ENCODE measurements at regions not wholly inside any gene's neighbourhood (a gene's known extent, or its start where the extent isn't known, plus 50 kb on each side); places are given as distances from the start of the nearest gene placed in this dataset.
"Not testable (repeated sequence)": the region's sequence is repeated elsewhere in the genome, so short reads cannot be mapped to it uniquely, and the experiment has no call there.

DNA sequence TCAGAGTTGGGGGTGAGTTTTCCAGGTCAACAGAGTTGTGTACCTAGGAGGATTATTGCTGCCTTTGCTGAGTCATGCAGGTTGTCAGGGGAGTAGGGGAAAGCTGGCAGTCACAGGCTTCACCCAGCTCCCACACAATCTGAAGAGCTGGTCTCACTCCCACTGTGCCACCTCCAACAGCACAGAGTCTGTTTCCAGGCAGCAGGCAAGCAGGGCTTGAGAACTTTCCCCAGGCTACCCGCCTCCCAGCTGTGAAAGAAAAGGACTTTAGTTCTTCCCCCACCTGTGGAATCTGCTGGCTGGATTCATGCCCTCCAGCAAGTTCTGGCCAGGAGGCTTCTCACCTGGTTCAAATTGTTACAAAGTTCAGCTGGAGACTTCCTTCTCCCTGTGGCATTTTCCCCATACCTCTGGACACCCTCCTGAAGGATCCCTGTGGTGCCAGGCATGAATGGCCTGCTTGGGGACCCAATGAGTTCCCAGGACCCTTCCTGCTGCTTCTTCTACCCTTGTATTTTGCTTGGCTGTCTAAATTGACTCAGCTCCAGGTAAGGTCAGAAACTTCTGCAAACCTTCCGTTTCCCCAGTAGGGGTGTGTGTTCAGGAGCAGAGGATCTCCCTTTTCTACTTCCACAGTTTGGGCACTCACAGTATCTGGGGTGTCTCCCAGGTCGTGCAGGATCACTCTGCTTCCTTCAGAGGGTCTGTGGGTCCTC lies 378.1 kb upstream of the MAN1A1 start:
- no peaks in the 10 kb centered on the region for H3K36me3 ChIP-seq
- intact Hi-C loops (cut with DNase I; ENCODE audit: low total_unique reads) = no loop called here

DNA sequence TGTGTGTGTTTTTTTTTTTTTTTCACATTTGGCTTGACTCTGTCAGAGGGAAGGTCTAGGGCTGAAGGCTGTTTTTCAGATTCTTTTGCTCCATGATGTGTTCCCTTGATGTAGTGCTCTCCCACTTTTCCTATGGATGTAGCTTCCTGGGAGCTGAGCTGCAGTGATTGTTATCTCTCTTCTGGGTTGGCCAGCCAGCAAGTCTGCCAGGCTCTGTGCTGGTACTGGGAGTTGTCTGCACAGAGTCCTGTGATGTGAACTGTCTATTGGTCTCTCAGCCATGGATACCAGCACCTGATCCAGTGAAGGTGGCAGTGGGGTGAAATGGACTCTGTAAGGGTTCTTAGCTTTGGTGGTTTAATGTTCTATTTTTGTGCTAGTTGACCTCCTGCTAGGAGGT lies 377.4 kb upstream of the MAN1A1 start:
- intact Hi-C loops (cut with DNase I; ENCODE audit: low total_unique reads); H3K4me1 ChIP-seq; H3K36me3 ChIP-seq; DNase-seq; H3K4me3 ChIP-seq; H3K27me3 ChIP-seq; H3K27ac ChIP-seq; H3K9me3 ChIP-seq: not testable (repeated sequence)

More for the DNA sequence above, 378.1 kb upstream of the MAN1A1 start:
- no peaks in the 10 kb centered on the region for H3K27me3 ChIP-seq
- no peaks in the 10 kb centered on the region for H3K4me1 ChIP-seq
- DNase-seq = no peak
- no peak overlapping the region for H3K4me3 ChIP-seq
- no peak overlapping the region for H3K27ac ChIP-seq
- no peaks in the 10 kb centered on the region for H3K9me3 ChIP-seq
- TF ChIP-seq, protein P1, sequence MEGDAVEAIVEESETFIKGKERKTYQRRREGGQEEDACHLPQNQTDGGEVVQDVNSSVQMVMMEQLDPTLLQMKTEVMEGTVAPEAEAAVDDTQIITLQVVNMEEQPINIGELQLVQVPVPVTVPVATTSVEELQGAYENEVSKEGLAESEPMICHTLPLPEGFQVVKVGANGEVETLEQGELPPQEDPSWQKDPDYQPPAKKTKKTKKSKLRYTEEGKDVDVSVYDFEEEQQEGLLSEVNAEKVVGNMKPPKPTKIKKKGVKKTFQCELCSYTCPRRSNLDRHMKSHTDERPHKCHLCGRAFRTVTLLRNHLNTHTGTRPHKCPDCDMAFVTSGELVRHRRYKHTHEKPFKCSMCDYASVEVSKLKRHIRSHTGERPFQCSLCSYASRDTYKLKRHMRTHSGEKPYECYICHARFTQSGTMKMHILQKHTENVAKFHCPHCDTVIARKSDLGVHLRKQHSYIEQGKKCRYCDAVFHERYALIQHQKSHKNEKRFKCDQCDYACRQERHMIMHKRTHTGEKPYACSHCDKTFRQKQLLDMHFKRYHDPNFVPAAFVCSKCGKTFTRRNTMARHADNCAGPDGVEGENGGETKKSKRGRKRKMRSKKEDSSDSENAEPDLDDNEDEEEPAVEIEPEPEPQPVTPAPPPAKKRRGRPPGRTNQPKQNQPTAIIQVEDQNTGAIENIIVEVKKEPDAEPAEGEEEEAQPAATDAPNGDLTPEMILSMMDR (IDR thresholded peaks at IDR 0.05) = no peak
- TF ChIP-seq POLR2A (IDR thresholded peaks at IDR 0.05) = no peak

DNA sequence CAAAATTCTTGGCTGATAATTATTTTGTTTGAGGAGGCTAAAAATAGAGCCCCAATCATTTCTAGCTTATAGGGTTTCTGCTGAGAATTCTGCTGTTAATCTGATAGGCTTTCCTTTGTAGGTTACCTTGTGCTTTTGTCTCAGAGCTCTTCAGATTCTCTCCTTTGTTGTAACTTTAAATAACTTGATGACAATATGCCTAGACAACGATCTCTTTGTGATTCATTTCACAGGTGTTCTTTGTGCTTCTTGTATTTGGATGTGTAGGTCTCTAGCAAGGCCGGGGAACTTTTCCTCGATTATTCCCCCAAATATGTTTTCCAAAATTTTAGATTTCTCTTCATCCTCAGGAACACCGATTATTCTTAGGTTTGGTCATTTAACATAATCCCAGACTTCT lies 376.5 kb upstream of the MAN1A1 start:
- no peaks in the 10 kb centered on the region for H3K4me1 ChIP-seq
- no peaks in the 10 kb centered on the region for H3K27me3 ChIP-seq
- no peak for DNase-seq
- no peaks in the 10 kb centered on the region for H3K9me3 ChIP-seq
- no peak overlapping the region for H3K4me3 ChIP-seq
- intact Hi-C loops (cut with DNase I; ENCODE audit: low total_unique reads) = no loop called here
- no peaks in the 10 kb centered on the region for H3K36me3 ChIP-seq
- no peak overlapping the region for H3K27ac ChIP-seq
- TF ChIP-seq, protein P1 (IDR thresholded peaks at IDR 0.05) = no peak
- TF ChIP-seq POLR2A (IDR thresholded peaks at IDR 0.05) = no peak

DNA sequence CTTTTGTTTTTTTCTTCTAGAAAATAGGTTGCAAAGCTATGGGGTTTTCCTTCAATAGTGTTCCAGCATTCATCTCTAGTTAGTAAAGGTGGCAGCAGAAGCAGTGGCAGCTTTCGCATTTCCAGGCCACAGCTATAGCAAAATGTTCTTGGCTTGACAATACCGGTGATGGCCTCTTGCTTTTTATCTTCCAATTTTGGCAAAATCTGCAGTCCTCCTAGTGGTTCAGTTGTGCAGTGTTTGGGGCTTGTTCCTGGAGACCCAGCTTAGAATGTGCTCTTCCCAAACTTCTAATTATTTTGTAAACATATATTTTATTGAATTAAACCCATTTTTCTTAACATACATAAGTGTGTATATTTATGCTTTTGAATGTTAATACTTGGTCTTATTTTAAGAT lies 370.6 kb upstream of the MAN1A1 start:
- DNase-seq = no peak
- Histone ChIP-seq H3K4me3 (no peak overlapping the region), H3K9me3 (no peaks in the 10 kb centered on the region), H3K4me1 (no peaks in the 10 kb centered on the region), H3K27me3 (no peaks in the 10 kb centered on the region), H3K27ac (no peak overlapping the region), H3K36me3 (no peaks in the 10 kb centered on the region)
- intact Hi-C loops (cut with DNase I; ENCODE audit: low total_unique reads) = no loop called here
- no peak for TF ChIP-seq POLR2A (IDR thresholded peaks at IDR 0.05)
- TF ChIP-seq, protein P1 (IDR thresholded peaks at IDR 0.05) = no peak

DNA sequence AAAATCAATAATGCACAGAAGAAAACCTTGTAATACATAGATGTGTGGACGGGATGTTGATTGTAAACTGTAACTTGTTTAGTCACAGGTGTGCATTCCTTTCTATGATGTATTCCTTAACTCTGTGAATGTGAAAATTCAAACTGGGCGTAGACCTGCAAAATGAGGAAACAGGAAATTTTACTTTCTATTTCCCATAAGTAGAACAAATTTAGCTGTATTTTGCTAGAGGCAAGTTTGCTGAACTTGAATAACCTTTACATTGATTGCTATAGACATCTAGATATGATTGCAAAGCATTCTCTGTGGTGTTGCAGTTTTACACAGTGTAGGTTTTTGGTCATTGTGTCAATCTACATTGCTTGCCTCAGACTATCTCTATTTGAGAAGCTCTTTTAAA lies 368.4 kb upstream of the MAN1A1 start:
- H3K4me1 ChIP-seq = no peaks in the 10 kb centered on the region
- H3K27me3 ChIP-seq = no peaks in the 10 kb centered on the region
- TF ChIP-seq, protein P1 (IDR thresholded peaks at IDR 0.05) = no peak
- TF ChIP-seq POLR2A (IDR thresholded peaks at IDR 0.05) = no peak
- no peaks in the 10 kb centered on the region for H3K36me3 ChIP-seq
- no peak overlapping the region for H3K4me3 ChIP-seq
- H3K9me3 ChIP-seq = no peaks in the 10 kb centered on the region
- no peak overlapping the region for H3K27ac ChIP-seq
- intact Hi-C loops (cut with DNase I; ENCODE audit: low total_unique reads) = no loop called here
- no peak for DNase-seq

Measured in uterus (tissue), 3 donors.